Cardiac muscle cell (in vitro differentiated cells and primary cell): ENCODE measurements at regions not wholly inside any gene's neighbourhood (a gene's known extent, or its start where the extent isn't known, plus 50 kb on each side); places are given as distances from the start of the nearest gene placed in this dataset.
"Not testable (repeated sequence)": the region's sequence is repeated elsewhere in the genome, so short reads cannot be mapped to it uniquely, and the experiment has no call there.

ENCODE experiments used
- DNase-seq, 2 donors: peaks; one replicate each; pipeline versions ENCODE4 v3.0.0 to v3.0.0-alpha.2; 2010 to 2017; ENCODE audit warnings: low read depth in 1 of 2, low spot score in 1 of 2
- H3K27ac ChIP-seq: fragments of 200-600 bp; sonication (generic); 2 replicates; pipeline ENCODE4 v1.5.1; 2016
- H3K27me3 ChIP-seq: fragments of 200-600 bp; sonication (generic); 2 replicates; pipeline ENCODE4 v1.6.0; 2016; ENCODE audit warnings: control low read depth
- H3K36me3 ChIP-seq: fragments of 200-600 bp; sonication (generic); 2 replicates; pipeline ENCODE4 v1.5.1; 2016; ENCODE audit warnings: control low read depth
- H3K4me1 ChIP-seq: fragments of 200-600 bp; sonication (generic); 2 replicates; pipeline ENCODE4 v1.8.1; 2017; ENCODE audit warnings: low read depth, mild to moderate bottlenecking, mixed run types
- H3K4me3 ChIP-seq: fragments of 200-600 bp; sonication (generic); 2 replicates; pipeline ENCODE4 v1.5.1; 2016; ENCODE audit warnings: mild to moderate bottlenecking
- H3K9me3 ChIP-seq: fragments of 200-600 bp; sonication (generic); 2 replicates; pipeline ENCODE4 v1.5.1; 2017; ENCODE audit warnings: low read depth, mild to moderate bottlenecking, control low read depth
- TF ChIP-seq, protein P1 (sequence below): IDR thresholded peaks from 2 replicates; pipeline ENCODE4 v1.5.1; 2012; ENCODE audit warnings: low read depth, mild to moderate bottlenecking, low read length

DNA sequence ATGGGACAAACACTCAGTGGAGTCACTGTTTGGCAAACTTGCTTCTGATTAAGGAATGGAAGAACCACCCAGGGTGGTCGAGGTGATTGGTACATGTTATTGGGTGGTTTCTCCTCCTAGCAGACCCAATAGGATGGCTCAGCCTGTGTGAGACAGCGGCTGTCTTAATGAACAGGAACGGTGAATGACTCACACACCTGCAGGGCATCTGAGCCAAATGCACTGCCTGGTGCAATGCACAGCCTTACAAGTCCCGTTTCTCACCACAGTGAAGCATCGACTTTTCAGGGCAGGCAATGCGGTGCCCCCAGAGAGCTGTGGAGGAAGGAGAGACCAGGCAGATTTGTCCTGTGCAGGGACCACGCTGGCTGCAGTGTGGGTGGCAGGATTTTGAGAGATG lies 238.5 kb downstream of the FGF9 start:
- TF ChIP-seq, protein P1, sequence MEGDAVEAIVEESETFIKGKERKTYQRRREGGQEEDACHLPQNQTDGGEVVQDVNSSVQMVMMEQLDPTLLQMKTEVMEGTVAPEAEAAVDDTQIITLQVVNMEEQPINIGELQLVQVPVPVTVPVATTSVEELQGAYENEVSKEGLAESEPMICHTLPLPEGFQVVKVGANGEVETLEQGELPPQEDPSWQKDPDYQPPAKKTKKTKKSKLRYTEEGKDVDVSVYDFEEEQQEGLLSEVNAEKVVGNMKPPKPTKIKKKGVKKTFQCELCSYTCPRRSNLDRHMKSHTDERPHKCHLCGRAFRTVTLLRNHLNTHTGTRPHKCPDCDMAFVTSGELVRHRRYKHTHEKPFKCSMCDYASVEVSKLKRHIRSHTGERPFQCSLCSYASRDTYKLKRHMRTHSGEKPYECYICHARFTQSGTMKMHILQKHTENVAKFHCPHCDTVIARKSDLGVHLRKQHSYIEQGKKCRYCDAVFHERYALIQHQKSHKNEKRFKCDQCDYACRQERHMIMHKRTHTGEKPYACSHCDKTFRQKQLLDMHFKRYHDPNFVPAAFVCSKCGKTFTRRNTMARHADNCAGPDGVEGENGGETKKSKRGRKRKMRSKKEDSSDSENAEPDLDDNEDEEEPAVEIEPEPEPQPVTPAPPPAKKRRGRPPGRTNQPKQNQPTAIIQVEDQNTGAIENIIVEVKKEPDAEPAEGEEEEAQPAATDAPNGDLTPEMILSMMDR: no peak
- Histone ChIP-seq H3K9me3 (no peaks in the 10 kb centered on the region), H3K4me3 (no peak overlapping the region), H3K4me1 (peaks cover 16% of the 10 kb centered on the region), H3K27ac (no peak overlapping the region), H3K36me3 (no peaks in the 10 kb centered on the region), H3K27me3 (no peaks in the 10 kb centered on the region)
- DNase-seq: no peak

DNA sequence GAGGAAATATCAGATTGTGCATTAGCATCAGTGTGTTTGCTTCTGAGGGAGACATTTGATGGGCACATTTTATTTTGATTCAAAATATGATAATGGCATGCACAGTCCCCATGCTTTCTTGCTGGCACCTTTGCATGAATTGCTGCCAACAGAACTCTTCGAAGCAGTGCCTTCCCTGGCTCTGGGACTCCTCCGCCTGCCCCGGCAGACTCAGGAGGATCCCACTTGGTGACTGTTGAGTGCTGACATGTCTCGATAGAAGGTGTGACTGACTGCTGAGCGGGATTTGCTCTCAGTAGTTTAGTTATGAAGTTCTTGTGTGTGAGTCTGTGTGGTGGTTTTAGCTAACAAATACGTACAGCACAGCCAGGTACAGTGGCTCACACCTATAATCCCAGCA lies 239.7 kb downstream of the FGF9 start:
- Histone ChIP-seq H3K27me3 (no peaks in the 10 kb centered on the region), H3K27ac (no peak overlapping the region), H3K4me3 (no peak overlapping the region), H3K9me3 (no peaks in the 10 kb centered on the region), H3K4me1 (peaks cover 16% of the 10 kb centered on the region), H3K36me3 (no peaks in the 10 kb centered on the region)
- peak in 1 of 2 donors; percentile 82 for DNase-seq
- TF ChIP-seq, protein P1: no peak

DNA sequence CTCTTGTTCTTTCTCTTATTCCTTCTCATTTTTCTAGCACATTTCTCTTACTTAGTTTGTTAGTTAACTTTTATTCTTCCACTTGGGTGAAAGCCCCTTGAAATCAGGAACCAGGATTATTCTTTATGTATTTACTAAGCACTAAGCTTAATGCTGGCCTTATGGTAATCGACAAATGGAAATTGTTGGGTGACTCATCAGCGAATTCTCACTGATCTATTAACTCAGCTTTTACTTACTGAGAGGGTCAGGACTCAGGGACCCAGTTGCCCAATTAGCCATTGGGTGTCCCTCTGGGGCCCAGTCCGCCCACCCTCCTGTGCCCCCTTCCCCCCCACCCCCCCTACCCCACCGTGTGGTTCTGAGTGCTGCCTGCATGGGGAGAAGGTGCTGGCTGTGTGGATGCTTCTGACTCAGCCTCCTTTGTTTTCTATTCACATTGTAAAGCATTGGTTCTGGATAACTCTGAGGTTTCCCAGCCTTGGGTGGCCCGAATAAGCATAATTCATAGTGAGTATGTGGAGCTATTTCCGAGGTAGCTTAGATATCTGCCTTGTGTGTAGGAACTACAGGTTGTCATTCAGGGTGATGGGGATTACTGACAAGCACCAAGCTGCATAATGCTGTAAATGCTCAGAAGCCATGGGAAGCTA lies 240.9 kb downstream of the FGF9 start:
- H3K27ac ChIP-seq: no peak overlapping the region
- no peak overlapping the region for H3K4me3 ChIP-seq
- H3K9me3 ChIP-seq: no peaks in the 10 kb centered on the region
- DNase-seq: no peak
- H3K4me1 ChIP-seq: peaks cover 14% of the 10 kb centered on the region
- H3K36me3 ChIP-seq: no peaks in the 10 kb centered on the region
- H3K27me3 ChIP-seq: no peaks in the 10 kb centered on the region
- TF ChIP-seq, protein P1: no peak

DNA sequence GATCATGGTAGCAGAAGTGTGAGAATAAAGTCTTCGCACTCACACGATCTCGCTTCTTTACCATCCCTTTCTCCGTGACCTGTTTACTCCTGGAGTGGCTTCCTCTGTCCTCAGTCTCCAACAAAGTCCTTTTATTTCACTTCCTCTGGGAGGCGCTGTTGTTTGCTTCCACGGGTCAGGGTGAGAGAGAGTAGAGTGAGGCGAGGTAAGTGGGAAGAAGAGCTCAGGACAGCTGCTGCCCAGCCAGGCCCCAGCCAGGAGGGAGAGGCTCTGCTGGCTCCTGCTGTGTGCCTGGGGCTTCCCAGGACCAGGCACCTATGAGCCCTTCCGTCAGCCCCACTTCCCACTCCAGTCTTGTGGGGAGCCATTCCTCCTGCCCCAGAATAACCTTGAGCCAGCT lies 242.1 kb downstream of the FGF9 start:
- TF ChIP-seq, protein P1: no peak
- peak in 1 of 2 donors; percentile 25 for DNase-seq
- Histone ChIP-seq H3K4me1 (peaks cover 9% of the 10 kb centered on the region), H3K9me3 (no peaks in the 10 kb centered on the region), H3K27ac (no peak overlapping the region), H3K36me3 (no peaks in the 10 kb centered on the region), H3K4me3 (no peak overlapping the region), H3K27me3 (no peaks in the 10 kb centered on the region)

DNA sequence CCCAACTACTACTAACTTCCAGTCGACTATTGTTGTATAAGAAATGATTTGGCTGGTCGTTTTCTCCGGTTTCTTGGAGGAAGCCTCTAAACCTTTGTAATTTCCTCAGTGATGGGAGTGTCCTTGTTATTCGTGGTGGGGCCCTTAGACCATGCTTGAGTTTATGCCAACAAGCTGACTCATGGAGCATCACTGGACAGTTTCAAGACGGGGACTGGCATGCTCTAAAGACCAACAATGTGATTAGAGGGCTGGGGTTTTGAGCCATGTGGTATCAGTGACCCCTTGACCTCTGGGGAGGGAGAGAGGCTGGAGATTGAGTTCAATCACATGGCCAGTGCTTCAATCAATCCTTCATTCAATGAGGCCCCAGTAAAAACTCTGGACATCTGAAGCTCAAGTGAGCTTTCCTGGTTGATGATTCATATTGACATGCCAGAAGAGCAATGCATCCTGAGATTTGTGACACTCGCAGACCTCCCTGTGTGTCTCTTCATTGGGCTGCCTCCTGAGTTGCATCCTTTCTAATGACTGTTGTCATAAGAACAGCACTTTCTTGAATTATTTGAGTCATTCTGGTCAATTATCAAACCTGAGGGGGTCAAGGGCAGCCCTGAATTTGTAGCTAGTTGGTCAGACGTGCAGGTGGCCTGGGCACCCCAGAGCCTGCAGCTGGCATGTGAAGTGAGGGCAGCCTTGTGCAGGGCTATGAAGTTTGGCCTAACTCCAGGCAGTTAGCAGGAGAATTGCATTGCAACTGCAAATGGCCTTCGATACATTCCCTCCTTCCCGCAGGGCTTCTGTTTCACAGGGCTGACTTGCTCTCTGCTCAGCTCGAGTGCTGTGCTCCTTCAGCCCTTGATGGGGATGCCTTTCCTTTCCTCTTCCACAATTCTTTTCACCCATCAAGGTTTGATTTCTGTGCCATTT lies 246.5 kb downstream of the FGF9 start:
- DNase-seq: no peak
- H3K27ac ChIP-seq: no peak overlapping the region
- no peaks in the 10 kb centered on the region for H3K36me3 ChIP-seq
- no peak overlapping the region for H3K4me3 ChIP-seq
- TF ChIP-seq, protein P1: no peak
- no peaks in the 10 kb centered on the region for H3K9me3 ChIP-seq
- no peaks in the 10 kb centered on the region for H3K27me3 ChIP-seq
- H3K4me1 ChIP-seq: no peaks in the 10 kb centered on the region

DNA sequence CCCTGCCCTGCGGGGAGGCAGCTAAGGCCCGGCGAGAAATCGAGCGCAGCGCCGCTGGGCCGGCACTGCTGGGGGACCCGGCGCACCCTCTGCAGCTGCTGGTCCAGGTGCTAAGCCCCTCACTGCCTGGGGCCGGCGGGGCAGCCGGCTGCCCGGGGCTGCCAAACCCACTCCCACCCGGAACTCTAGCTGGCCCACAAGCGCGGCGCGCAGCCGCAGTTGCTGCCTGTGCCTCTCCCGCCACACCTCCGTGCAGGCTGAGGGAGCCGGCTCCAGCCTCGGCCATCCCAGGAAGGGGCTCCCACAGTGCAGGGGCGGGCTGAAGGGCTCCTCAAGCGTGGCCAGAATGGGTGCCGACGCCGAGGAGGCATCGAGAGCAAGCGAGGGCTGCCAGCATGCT lies 249.9 kb downstream of the FGF9 start:
- not testable (repeated sequence) for H3K27ac ChIP-seq, H3K36me3 ChIP-seq, H3K4me1 ChIP-seq, H3K27me3 ChIP-seq, DNase-seq, H3K9me3 ChIP-seq, H3K4me3 ChIP-seq
